ENCODE measurements at regions not wholly inside any gene's neighbourhood (a gene's known extent, or its start where the extent isn't known, plus 50 kb on each side); places are given as distances from the start of the nearest gene placed in this dataset.

- TF ChIP-seq CTCF (IDR thresholded peaks at IDR 0.05; ENCODE audit: low read depth, low read length, missing control alignments), result no peak
- no peaks in the 10 kb centered on the region for H3K27me3 ChIP-seq (replicated peaks)
- no peak overlapping the region for H3K4me3 ChIP-seq (ENCODE audit: low read depth, low read length)
- no peak overlapping the region for H3K27ac ChIP-seq
- no peak for DNase-seq
- in situ Hi-C loops (cut with HindIII; ENCODE audit: low pct_ligation_motif_present, low sequenced_read_pairs), result no loop called here
- no peaks in the 10 kb centered on the region for H3K36me3 ChIP-seq (replicated peaks)
Measured at GRCh38 chr7:94195813-94196212, 191.7 kb upstream of the BET1 start.

- Histone ChIP-seq H3K36me3 (replicated peaks) (no peaks in the 10 kb centered on the region), H3K4me3 (ENCODE audit: low read depth, low read length) (no peak overlapping the region), H3K27ac (no peak overlapping the region), H3K27me3 (replicated peaks) (no peaks in the 10 kb centered on the region)
- in situ Hi-C loops (cut with HindIII; ENCODE audit: low pct_ligation_motif_present, low sequenced_read_pairs), result no loop called here
- DNase-seq, result no peak
- TF ChIP-seq CTCF (IDR thresholded peaks at IDR 0.05; ENCODE audit: low read depth, low read length, missing control alignments), result no peak
Measured at GRCh38 chr7:94205529-94205928, 189.2 kb upstream of the COL1A2 start.

GRCh38 chr7:94206295-94206694 is 188.4 kb upstream of the COL1A2 start:
- H3K27me3 ChIP-seq (replicated peaks), result no peaks in the 10 kb centered on the region
- no peaks in the 10 kb centered on the region for H3K36me3 ChIP-seq (replicated peaks)
- in situ Hi-C loops (cut with HindIII; ENCODE audit: low pct_ligation_motif_present, low sequenced_read_pairs), result no loop called here
- no peak for TF ChIP-seq CTCF (IDR thresholded peaks at IDR 0.05; ENCODE audit: low read depth, low read length, missing control alignments)
- H3K27ac ChIP-seq, result no peak overlapping the region
- H3K4me3 ChIP-seq (ENCODE audit: low read depth, low read length), result no peak overlapping the region
- no peak for DNase-seq

- no peak for TF ChIP-seq CTCF (IDR thresholded peaks at IDR 0.05; ENCODE audit: low read depth, low read length, missing control alignments)
- no peak overlapping the region for H3K27ac ChIP-seq
- DNase-seq, result no peak
- in situ Hi-C loops (cut with HindIII; ENCODE audit: low pct_ligation_motif_present, low sequenced_read_pairs), result no loop called here
- H3K36me3 ChIP-seq (replicated peaks), result no peaks in the 10 kb centered on the region
- no peaks in the 10 kb centered on the region for H3K27me3 ChIP-seq (replicated peaks)
- H3K4me3 ChIP-seq (ENCODE audit: low read depth, low read length), result no peak overlapping the region
Measured at GRCh38 chr7:94212160-94212559, 182.5 kb upstream of the COL1A2 start.

GRCh38 chr7:94216944-94217461 is 177.7 kb upstream of the COL1A2 start:
- TF ChIP-seq CTCF (IDR thresholded peaks at IDR 0.05; ENCODE audit: low read depth, low read length, missing control alignments), result no peak
- DNase-seq, result peak; percentile 34
- in situ Hi-C loops (cut with HindIII; ENCODE audit: low pct_ligation_motif_present, low sequenced_read_pairs), result no loop called here
- no peaks in the 10 kb centered on the region for H3K36me3 ChIP-seq (replicated peaks)
- H3K4me3 ChIP-seq (ENCODE audit: low read depth, low read length), result no peak overlapping the region
- no peaks in the 10 kb centered on the region for H3K27me3 ChIP-seq (replicated peaks)
- H3K27ac ChIP-seq, result peak overlapping the region; percentile 49

GRCh38 chr7:94217766-94218165 is 176.9 kb upstream of the COL1A2 start:
- Histone ChIP-seq H3K27me3 (replicated peaks) (no peaks in the 10 kb centered on the region), H3K27ac (peak overlapping the region; percentile 23), H3K4me3 (ENCODE audit: low read depth, low read length) (no peak overlapping the region), H3K36me3 (replicated peaks) (no peaks in the 10 kb centered on the region)
- DNase-seq, result no peak
- in situ Hi-C loops (cut with HindIII; ENCODE audit: low pct_ligation_motif_present, low sequenced_read_pairs), result no loop called here
- no peak for TF ChIP-seq CTCF (IDR thresholded peaks at IDR 0.05; ENCODE audit: low read depth, low read length, missing control alignments)

Measured in brain microvascular endothelial cell (primary cell).